Caki2 (cell line): ENCODE measurements at regions not wholly inside any gene's neighbourhood (a gene's known extent, or its start where the extent isn't known, plus 50 kb on each side); places are given as distances from the start of the nearest gene placed in this dataset.

Experiments used
- DNase-seq: peaks from one replicate; pipeline ENCODE4 v3.0.0-alpha.2; 2015; ENCODE audit warnings: low read depth
- in situ Hi-C: cut with HindIII; loops from 2 replicates; pipeline ENCODE4 v1.10.0; 2016; ENCODE audit warnings: low sequenced_read_pairs, low pct_unique_long_range_greater_than_20kb, mixed read lengths

GRCh38 chr5:141800617-141801016, 77.6 kb downstream of the PCDH1 start:
- DNase-seq, result no peak
- in situ Hi-C loops, result no loop called here

DNA sequence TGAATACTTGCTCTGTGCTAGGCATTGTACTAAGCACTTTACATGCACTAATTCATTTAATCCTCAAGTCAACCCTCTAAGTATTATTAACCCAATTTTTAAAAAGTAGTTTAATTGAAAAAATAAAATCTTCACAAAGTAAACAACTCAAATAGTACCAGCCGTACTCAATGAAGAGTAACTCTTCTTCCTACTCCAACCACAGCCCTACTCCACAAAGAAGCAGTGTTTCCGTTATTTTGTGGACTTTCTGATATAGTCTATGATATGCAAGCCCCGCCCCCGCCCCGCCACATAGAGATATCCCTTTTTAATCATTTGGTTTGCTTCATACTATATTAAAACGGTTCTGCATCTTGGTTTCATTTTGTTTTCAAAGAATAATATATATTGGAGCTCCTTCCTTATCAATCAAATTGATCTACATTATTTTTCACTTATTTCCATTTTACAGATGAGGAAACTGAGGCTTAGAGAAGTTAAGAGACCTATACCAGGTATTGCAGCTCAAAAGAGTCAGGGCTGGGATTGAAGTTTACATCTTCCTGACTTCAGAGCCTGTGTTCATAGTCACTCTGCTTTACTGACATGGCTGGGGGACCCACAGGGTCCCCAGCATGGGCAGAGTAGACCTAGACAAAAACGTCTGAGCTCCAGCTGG, 78.6 kb downstream of the PCDH1 start:
- in situ Hi-C loops, result no loop called here

DNA sequence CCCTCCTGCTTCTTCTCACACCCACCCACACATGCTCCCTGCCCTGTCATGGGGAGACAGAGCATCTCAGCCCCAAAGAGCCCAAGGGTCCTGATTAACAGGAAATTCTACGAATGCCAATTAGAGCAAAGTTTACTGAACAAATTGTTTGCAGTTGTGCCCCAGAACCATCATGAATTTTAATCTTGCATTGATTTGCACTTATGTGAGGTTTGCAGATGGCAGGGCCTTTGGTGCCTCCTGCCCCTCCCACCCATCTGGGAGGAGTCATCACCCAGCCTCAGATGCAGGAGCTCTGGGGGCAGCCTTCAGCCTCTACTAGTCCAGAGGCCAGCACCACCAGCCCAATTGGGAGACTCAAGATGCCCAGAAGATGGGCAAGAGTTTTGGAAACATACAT, 80.8 kb downstream of the PCDH1 start:
- in situ Hi-C loops, result no loop called here
- DNase-seq, result no peak

More for the DNA sequence above, 78.6 kb downstream of the PCDH1 start:
- DNase-seq, result no peak

DNA sequence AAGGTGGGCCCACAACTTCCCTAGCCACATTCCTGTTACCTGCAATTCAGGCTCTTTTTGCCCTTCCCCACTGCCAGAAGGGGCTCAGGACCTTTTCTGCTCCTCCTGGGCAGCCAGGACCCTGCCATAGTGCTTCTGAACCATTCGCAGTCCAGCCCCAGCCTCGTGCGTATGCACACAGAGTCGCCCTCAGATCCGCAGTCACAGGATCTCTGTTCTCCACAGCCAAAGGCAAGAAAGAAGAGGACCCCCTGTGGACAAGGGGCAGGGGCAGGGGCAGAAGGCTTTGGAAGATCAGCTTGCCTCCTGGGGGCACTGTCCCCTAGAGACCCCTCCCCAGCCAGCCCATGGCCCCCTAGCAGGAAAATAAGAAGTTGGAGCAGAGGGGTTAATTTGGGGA, 82.8 kb downstream of the PCDH1 start:
- DNase-seq, result no peak
- in situ Hi-C loops, result no loop called here

GRCh38 chr5:141793881-141794280, 84.3 kb downstream of the PCDH1 start:
- no peak for DNase-seq
- in situ Hi-C loops, result no loop called here

DNA sequence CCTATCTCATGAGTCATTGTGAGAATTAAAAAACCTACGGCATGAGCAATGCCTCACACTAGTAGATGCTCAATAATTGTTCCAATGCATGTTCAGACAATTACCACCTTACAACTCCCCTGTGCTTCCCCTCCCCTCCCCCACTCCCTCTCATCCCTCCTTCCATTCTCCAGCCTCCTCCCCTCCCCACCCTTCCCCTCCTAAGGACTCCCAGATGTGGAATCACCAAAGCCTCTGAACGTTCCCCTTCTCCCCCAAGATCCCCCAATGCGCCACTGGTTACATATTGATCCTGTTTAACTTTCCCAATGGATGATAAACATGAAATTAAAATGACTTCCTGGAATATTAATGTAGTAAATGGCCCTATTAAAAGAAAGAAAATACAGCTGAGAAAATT, 84.8 kb downstream of the PCDH1 start:
- in situ Hi-C loops, result no loop called here
- no peak for DNase-seq

GRCh38 chr5:141790630-141791029, 87.6 kb downstream of the PCDH1 start:
- in situ Hi-C loops, result no loop called here
- no peak for DNase-seq

- in situ Hi-C loops, result no loop called here
- no peak for DNase-seq
Observed at GRCh38 chr5:141789330-141789729, 88.9 kb downstream of the PCDH1 start.

- no peak for DNase-seq
- in situ Hi-C loops, result no loop called here
Observed at GRCh38 chr5:141788296-141788970, 89.8 kb downstream of the PCDH1 start.

DNA sequence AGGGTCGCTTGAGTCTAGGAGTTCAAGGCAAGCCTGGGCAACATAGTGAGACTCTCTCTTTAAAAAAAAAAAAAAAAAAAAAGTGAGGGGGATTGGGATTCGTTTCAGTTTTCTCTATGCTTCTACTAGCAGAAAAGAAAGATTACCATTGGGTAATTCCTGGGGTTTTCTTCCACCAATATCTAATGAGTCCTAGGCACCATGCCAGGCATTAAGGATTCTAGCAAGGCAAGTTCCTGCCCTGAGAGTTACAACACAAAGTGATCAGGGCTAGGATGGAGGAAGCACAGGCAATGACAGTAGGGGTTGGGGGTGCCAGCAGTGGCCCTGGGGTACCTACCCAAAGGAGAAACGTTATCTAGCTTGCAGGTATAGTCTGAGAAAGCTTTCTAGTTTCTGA, 90.8 kb downstream of the PCDH1 start:
- DNase-seq, result no peak
- in situ Hi-C loops, result no loop called here

GRCh38 chr5:141786700-141787099, 91.5 kb downstream of the PCDH1 start:
- DNase-seq, result no peak
- in situ Hi-C loops, result no loop called here

GRCh38 chr5:141785711-141786110, 92.5 kb downstream of the PCDH1 start:
- no peak for DNase-seq
- in situ Hi-C loops, result no loop called here

DNA sequence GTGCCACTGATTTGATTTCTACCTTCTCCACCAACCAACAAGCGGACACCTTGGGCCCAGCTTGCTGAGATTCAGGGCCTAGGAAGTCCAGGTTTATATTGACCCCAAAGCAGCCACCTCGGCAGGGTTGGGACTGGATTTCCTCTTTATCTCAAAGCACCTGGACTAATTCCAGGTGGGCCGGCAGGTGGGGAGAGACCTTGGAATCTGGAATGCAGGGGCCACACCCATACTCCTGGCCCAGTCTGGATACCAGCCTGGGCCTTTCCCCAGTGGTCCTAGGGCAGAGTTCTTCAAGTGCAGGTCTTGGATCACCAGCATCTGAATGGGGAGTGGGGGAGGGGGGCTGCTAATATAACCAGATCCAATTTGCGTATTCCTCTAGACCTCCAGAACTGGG, 93.1 kb downstream of the PCDH1 start:
- no peak for DNase-seq
- in situ Hi-C loops, result no loop called here

DNA sequence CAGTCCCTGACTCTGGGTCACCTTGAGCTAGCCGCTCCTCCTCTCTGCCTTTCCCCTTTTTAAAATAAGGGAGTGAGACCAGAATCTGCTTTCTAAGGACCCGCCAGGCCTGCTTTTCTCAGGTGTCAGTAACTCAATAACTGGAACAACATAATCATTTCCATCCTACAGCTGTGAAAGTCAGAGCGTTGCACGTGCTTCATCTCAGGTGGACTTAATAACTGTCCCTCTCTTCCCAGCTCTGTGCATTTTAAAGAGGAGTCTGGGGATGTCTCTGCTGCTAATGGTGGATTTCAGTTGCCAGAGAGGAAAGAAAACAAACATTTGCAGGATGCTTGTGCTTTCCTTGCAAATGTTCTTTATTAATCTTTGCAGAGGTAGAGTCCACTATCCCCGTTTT, 93.7 kb downstream of the PCDH1 start:
- in situ Hi-C loops, result no loop called here

DNA sequence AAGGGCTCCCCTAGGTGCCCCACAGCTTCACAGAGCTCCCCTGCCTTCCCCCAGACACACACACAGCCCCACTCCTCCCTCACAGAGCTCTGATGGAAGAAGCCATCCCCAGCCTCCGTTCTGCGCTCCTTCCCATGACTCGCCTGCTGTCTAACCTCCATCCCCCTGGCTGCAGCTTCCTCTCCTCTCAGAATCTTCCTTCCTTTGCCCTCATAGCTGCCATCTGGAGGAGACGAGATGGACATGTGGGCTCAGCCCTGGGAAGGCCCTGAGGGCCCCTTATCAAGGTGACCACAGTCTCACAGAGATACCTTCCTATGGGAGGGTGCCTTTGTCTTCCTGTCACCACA, 94.3 kb downstream of the PCDH1 start:
- DNase-seq, result no peak
- in situ Hi-C loops, result no loop called here

More for the DNA sequence above, 93.7 kb downstream of the PCDH1 start:
- no peak for DNase-seq

DNA sequence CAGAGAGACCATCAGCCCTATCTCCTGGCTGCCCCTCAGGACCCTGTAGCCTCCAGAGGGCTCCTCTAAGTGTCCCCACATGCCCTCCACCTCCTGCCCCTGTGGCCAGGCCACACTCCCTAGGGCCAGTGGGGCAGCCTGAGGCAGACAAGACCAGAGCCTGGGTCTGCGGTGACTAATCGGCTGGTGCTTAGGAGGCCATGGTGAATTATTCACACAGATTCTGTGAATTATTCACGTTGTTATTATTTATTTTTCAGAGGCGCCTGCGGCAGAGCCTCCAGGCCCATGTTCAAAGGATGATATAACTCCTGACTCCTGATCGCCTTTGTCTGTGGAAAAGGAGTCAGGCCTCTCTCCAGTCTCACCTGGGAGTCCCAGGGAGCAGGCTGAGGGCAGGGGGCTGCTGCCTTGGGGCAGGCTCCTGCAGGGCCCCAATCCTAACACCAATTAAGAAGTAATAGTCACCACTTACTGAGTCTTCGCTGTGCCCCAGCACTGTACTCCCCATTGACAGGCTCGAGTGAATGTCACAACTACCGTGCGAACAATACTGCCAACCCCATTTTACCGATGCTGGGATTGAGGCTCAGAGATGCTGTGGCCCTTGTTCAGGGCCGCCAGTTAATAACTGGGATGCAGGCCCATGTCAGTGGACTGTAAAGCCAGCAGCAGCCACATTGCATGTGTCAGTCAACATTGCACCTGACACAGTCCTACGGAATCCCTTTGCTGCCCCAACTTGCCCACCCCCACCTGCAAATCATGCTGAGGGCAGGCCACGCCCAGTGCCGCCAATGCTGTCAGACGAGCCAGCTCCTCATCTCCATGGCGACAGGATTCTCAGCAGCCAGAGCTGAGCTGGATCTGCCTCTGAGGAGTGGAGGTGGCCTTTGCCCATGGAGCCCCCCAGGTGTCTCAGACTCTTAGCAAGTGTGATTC, 94.9 kb downstream of the PCDH1 start:
- in situ Hi-C loops, result no loop called here
- DNase-seq, result peak; percentile 85

DNA sequence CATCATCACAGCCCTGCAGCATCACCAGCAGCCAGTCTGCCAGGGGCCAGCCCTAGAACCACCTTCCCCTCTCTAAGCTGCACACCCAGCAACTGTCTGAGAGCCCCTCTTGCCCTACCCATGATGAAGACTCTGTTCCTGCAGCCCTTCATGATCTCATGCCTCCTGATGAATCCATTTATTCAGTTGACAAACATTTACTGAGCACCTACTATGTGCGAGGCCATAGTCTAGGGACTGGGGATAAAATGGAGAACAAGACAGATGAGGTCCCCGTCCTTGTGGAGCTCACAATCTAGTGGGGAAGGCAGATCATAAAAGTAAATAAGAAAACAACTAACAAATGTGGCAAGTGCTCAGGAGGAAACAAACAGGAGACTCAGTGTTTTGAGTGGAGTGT, 96.3 kb downstream of the PCDH1 start:
- no peak for DNase-seq
- in situ Hi-C loops, result no loop called here

GRCh38 chr5:141780952-141781781, 97.0 kb downstream of the PCDH1 start:
- in situ Hi-C loops, result no loop called here
- no peak for DNase-seq
